Thymus (tissue), 11 donors: ENCODE measurements at regions not wholly inside any gene's neighbourhood (a gene's known extent, or its start where the extent isn't known, plus 50 kb on each side); places are given as distances from the start of the nearest gene placed in this dataset.

ENCODE experiments used
- DNase-seq, 9 donors: peaks; one replicate each; pipeline ENCODE4 v3.0.0-alpha.2; 2013; ENCODE audit warnings: low spot score in 9 of 9, low read depth in 6 of 9, missing footprints in 1 of 9
- H3K27ac ChIP-seq, 2 donors: one replicate each; pipeline ENCODE4 v1.5.1; 2013; ENCODE audit warnings: control low read depth in 1 of 2, low read depth in 1 of 2, low read length in 1 of 2, mild to moderate bottlenecking in 1 of 2, moderate library complexity in 1 of 2
- H3K27me3 ChIP-seq, 2 donors: one replicate each; pipeline ENCODE4 v1.5.1; 2013; ENCODE audit warnings: low read length in 1 of 2; ENCODE audit not compliant: control insufficient read depth in 2 of 2, insufficient read depth in 1 of 2
- H3K36me3 ChIP-seq, 2 donors: one replicate each; pipeline ENCODE4 v1.5.1; 2013; ENCODE audit warnings: low read length in 1 of 2, mild to moderate bottlenecking in 1 of 2, moderate library complexity in 1 of 2; ENCODE audit not compliant: control insufficient read depth in 2 of 2, insufficient read depth in 2 of 2
- H3K4me1 ChIP-seq, 2 donors: one replicate each; pipeline ENCODE4 v1.5.1; 2013; ENCODE audit warnings: low read length in 2 of 2; ENCODE audit not compliant: control insufficient read depth in 2 of 2, insufficient read depth in 2 of 2
- H3K4me3 ChIP-seq, 2 donors: one replicate each; pipeline ENCODE4 v1.5.1; 2013; ENCODE audit warnings: low read length in 2 of 2, control low read depth in 1 of 2, mild to moderate bottlenecking in 1 of 2
- H3K9me3 ChIP-seq, 2 donors: one replicate each; pipeline ENCODE4 v1.5.1; 2013; ENCODE audit warnings: low read length in 1 of 2, mild to moderate bottlenecking in 1 of 2; ENCODE audit not compliant: control insufficient read depth in 2 of 2, insufficient read depth in 1 of 2
- WGBS: extraction: QIAGEN DNeasy Blood & Tissue Kit; methylation state at CpG from one replicate; pipeline ENCODE4 v1.1.7; 2013; 5-methylcytosine and 5-hydroxymethylcytosine counted together
- donor health status: healthy.

- H3K27me3 ChIP-seq, result no peaks in the 10 kb centered on the region
- no peaks in the 10 kb centered on the region for H3K9me3 ChIP-seq
- H3K4me1 ChIP-seq, result no peaks in the 10 kb centered on the region
- DNase-seq, result no peak
- no peak overlapping the region for H3K27ac ChIP-seq
- no peaks in the 10 kb centered on the region for H3K36me3 ChIP-seq
- 72% methylated on average over 3 of the region's 3 CpGs for WGBS
- no peak overlapping the region for H3K4me3 ChIP-seq
Observed at GRCh38 chr7:26467541-26467940, 175.9 kb downstream of the SNX10 start.

- no peak overlapping the region for H3K27ac ChIP-seq
- H3K9me3 ChIP-seq, result no peaks in the 10 kb centered on the region
- H3K4me3 ChIP-seq, result no peak overlapping the region
- no peaks in the 10 kb centered on the region for H3K27me3 ChIP-seq
- WGBS, result 95% methylated on average over 7 of the region's 7 CpGs
- H3K4me1 ChIP-seq, result no peaks in the 10 kb centered on the region
- no peak for DNase-seq
- H3K36me3 ChIP-seq, result no peaks in the 10 kb centered on the region
Observed at GRCh38 chr7:26468625-26469024, 177.0 kb downstream of the SNX10 start.

GRCh38 chr7:26469188-26469587 is 177.5 kb downstream of the SNX10 start:
- no peak overlapping the region for H3K27ac ChIP-seq
- H3K4me1 ChIP-seq, result no peaks in the 10 kb centered on the region
- no peak for DNase-seq
- no peak overlapping the region for H3K4me3 ChIP-seq
- H3K27me3 ChIP-seq, result no peaks in the 10 kb centered on the region
- WGBS, result 93% methylated on average over 1 of the region's 1 CpG
- H3K9me3 ChIP-seq, result no peaks in the 10 kb centered on the region
- H3K36me3 ChIP-seq, result no peaks in the 10 kb centered on the region

GRCh38 chr7:26470691-26471090 is 179.0 kb downstream of the SNX10 start:
- Histone ChIP-seq H3K27me3 (no peaks in the 10 kb centered on the region), H3K27ac (no peak overlapping the region), H3K4me1 (no peaks in the 10 kb centered on the region), H3K4me3 (no peak overlapping the region), H3K9me3 (no peaks in the 10 kb centered on the region), H3K36me3 (no peaks in the 10 kb centered on the region)
- WGBS, result 97% methylated on average over 7 of the region's 7 CpGs
- DNase-seq, result no peak

- Histone ChIP-seq H3K36me3 (no peaks in the 10 kb centered on the region), H3K4me3 (no peak overlapping the region), H3K9me3 (no peaks in the 10 kb centered on the region), H3K27ac (no peak overlapping the region), H3K4me1 (no peaks in the 10 kb centered on the region), H3K27me3 (no peaks in the 10 kb centered on the region)
- DNase-seq, result no peak
- WGBS, result 98% methylated on average over 9 of the region's 9 CpGs
Observed at GRCh38 chr7:26471306-26472075, 179.8 kb downstream of the SNX10 start.

GRCh38 chr7:26472971-26473370 is 181.3 kb downstream of the SNX10 start:
- Histone ChIP-seq H3K27me3 (no peaks in the 10 kb centered on the region), H3K9me3 (no peaks in the 10 kb centered on the region), H3K4me3 (no peak overlapping the region), H3K27ac (no peak overlapping the region), H3K4me1 (no peaks in the 10 kb centered on the region), H3K36me3 (no peaks in the 10 kb centered on the region)
- DNase-seq, result no peak
- 97% methylated on average over 2 of the region's 2 CpGs for WGBS

GRCh38 chr7:26476271-26476670 is 184.6 kb downstream of the SNX10 start:
- no peak overlapping the region for H3K27ac ChIP-seq
- no peaks in the 10 kb centered on the region for H3K9me3 ChIP-seq
- no peak for DNase-seq
- H3K27me3 ChIP-seq, result no peaks in the 10 kb centered on the region
- peaks cover 0 to 3% of the 10 kb centered on the region in 2 donors for H3K4me1 ChIP-seq
- no peak overlapping the region for H3K4me3 ChIP-seq
- no peaks in the 10 kb centered on the region for H3K36me3 ChIP-seq
- 100% methylated on average over 1 of the region's 1 CpG for WGBS

- Histone ChIP-seq H3K27me3 (no peaks in the 10 kb centered on the region), H3K36me3 (no peaks in the 10 kb centered on the region)
- WGBS, result 71% methylated on average over 4 of the region's 4 CpGs
Observed at GRCh38 chr7:26477381-26477990, 185.8 kb downstream of the SNX10 start.

GRCh38 chr7:26478550-26478949 is 186.9 kb downstream of the SNX10 start:
- Histone ChIP-seq H3K27ac (no peak overlapping the region), H3K9me3 (no peaks in the 10 kb centered on the region), H3K4me1 (peaks cover 0 to 3% of the 10 kb centered on the region in 2 donors), H3K36me3 (no peaks in the 10 kb centered on the region), H3K4me3 (no peak overlapping the region), H3K27me3 (no peaks in the 10 kb centered on the region)
- WGBS, result 98% methylated on average over 4 of the region's 4 CpGs
- no peak for DNase-seq

More at GRCh38 chr7:26477381-26477990, 185.8 kb downstream of the SNX10 start:
- Histone ChIP-seq H3K9me3 (no peaks in the 10 kb centered on the region), H3K4me1 (peaks cover 0 to 3% of the 10 kb centered on the region in 2 donors), H3K4me3 (no peak overlapping the region), H3K27ac (no peak overlapping the region)
- DNase-seq, result no peak
